ENCODE measurements at regions not wholly inside any gene's neighbourhood (a gene's known extent, or its start where the extent isn't known, plus 50 kb on each side); places are given as distances from the start of the nearest gene placed in this dataset.

DNA sequence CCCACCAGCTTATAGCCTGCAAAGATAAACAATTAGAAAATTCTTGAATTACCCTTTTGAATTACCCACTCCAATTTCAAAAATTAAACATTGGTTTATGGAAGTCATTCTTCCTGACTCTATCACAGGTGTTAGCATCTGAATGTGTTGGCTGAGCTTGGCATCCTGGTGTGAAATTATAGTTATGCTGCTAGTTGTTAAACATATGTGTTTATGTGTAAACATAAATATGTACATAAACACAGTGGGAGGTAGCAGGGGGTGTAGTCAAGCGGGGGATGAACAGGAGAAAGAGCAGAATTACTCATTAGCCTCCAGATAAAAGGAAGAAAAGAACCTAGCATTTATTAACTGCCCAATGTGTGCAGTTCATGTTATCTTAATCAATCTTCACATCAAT, 530.2 kb downstream of the MCTP2 start:
- no peak for DNase-seq (ENCODE audit: low spot score)

DNA sequence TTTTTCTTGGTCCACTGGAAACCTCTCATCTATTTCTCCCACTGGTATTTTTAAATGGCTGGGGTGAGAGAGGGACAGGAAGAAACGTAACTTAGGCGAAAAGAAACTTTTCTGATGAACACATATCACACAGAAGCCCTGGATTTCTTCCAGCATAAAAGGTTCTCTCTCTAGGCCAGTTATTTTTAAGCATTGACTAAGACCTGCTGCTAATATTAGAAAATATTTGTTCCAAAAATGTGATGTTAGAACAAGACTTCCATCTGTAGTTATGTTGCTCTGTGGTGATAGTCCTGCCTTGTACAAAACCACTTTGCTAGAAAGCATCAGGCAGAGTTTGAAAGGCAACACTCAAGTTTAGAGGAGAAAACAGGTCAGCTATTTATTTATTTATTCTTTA, 537.7 kb downstream of the MCTP2 start:
- DNase-seq (ENCODE audit: low spot score), result no peak

DNA sequence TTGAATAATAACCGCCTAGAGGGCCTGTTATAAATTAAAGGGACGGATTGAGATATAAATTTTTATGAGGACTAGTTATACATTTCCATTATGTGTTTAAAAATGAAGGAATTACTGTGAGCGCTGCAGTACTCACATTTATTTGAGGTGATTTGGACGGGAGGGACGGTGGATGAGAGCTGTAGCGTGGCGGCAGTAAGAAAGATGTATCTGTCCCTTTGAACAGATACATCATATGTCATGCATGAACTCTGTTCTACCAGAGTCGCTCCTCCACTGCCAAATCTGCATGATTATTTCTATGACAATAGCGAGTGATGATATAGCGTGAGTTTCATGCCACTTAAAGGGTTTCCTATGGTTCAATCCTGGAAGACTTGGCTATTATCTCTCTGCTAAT, 538.8 kb downstream of the MCTP2 start:
- no peak for DNase-seq (ENCODE audit: low spot score)

DNA sequence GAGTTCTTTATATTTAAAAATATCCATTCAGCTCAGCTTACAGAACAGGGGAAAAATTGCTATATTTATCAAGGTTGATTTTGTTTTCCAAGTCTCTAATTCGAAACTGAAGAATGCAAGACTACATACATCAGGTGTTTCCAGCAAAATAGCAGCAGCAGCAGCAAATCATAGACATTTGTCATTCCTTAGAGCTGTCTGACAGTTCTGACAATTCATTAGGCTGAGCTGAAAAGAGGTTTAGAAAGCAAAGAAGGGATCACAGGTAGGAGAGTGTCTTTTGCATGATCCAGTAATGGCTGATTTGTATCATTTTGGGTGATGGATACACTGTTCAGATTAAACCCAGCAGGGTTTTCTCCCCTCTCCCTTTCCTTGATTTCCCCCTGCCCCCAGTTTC, 545.7 kb downstream of the MCTP2 start:
- DNase-seq (ENCODE audit: low spot score), result no peak

DNA sequence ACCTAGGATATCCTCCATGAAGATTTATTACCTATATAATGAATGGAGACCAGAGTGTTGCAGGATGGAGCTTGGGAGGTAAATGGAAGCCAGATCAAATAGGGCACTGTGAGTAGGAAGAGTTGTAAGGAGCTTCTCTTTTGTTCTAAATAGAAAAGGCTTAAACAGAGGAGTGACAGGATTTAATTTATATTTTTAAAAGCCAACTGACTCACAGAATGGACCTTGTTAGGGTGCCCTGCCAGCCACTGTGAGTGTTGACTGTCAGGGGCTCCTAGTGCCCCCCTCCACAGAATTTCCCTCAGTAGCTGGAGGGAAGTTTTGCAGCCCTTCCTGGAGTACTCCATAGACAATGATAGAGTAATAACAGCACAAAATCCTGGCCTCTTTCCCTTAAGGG, 547.5 kb downstream of the MCTP2 start:
- no peak for DNase-seq (ENCODE audit: low spot score)

DNA sequence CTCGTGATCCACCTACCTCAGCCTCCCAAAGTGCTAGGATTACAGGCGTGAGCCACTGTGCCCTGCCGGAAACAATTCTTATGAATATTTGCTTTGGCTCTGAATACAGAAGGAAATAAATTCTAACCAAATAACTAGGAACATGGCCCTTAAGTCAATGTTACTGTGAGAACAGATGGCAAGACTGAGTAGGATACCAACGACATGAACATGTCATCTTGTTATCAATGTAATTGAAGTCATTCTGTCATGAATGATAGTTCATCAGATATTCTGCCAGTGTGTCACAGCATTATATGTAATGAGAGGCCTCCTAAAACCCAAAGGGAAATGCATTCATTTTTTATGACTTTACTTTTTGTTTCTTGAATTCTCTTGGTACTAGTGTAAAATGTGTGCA, 548.8 kb downstream of the MCTP2 start:
- no peak for DNase-seq (ENCODE audit: low spot score)

DNA sequence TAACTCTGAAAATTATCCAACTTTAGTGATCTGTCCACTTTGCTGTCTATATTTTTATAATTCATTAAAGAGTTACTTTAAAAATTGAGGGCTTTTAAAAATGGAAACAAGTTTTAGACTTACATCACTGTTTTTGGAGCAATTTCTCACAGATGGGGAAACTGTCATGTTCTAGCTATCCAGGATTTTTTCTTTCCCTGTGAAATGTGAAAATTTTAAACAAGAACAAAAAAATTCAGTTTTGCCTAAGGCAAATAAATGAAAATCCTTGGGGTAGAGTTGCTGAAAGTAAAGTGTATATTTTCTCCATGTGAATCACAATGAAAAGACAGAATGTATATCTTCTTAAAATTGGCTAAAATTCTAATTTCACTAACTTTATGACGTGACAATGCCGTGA, 553.7 kb downstream of the MCTP2 start:
- no peak for DNase-seq (ENCODE audit: low spot score)

DNA sequence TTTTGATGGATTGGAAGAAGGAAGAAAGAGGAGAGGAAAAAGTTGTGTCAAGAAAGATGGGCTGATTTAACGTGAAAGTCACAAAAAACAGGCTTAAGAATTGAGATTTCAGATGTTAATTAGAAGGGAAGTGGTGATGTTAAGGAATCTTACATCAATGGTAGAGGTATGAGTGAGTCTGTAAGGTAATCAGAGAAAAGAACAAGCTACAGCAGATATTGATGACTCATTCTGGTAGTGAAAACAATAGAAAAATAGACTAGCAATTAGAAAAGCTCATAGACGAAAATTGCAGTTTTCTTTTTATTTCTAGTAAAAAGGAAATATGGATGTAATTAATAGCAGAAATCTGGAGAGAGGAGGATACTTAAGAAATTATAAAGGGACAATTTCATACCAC, 559.6 kb downstream of the MCTP2 start:
- no peak for DNase-seq (ENCODE audit: low spot score)

DNA sequence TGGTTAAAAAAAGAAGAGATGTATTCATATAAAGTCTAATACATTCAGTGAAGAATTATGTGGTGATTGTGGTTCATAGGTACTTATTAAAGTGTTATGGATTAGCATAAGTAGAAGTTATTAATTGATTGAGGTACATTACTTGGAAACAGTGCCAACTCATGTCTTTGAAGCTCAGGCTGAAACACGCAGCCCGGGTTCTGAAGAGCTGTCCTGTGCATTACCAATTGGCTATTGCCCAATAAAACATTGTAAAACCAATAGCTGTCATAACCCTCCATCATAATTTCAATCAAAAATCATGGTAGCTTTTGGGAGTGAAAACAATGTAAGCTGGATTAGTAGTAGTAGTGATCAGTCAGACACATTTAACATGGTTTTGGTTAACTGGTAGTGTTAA, 560.1 kb downstream of the MCTP2 start:
- no peak for DNase-seq (ENCODE audit: low spot score)

DNA sequence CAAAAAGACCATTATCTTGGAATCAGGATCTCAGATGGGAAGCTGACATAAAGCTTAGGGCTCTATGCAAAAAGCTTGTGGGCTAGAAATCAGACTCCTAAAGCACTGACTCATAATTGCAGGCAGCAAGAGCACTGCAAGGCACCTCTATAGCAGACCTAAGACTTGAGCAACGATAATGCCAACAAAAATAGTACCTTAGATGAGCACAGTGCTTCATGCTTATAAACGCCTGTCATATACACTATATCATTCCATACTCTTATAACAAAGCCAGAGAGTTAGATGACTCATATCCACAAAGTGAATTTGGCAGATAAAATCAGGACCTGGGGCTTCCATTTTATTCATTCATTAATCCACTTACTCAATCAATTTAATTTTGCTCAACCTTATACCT, 560.8 kb downstream of the MCTP2 start:
- DNase-seq (ENCODE audit: low spot score), result no peak

DNA sequence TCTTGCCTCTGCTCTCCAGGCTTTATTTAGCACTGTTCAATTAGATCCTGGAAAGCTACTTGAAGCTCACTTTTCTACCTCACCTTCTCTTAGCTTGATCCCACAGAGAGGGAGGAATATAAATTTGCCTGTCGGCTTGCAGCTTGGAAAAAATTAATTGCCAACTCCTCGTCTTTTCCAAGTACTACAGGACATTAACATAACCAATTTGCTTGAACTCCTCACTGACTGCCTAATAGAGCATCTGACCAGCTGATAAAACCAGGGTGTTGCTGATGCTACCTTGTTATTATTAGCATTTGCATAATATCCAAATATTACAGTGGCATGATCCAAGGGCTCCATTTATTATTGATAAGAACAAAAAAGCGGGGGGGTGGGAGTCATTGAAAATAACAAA, 561.8 kb downstream of the MCTP2 start:
- no peak for DNase-seq (ENCODE audit: low spot score)

DNA sequence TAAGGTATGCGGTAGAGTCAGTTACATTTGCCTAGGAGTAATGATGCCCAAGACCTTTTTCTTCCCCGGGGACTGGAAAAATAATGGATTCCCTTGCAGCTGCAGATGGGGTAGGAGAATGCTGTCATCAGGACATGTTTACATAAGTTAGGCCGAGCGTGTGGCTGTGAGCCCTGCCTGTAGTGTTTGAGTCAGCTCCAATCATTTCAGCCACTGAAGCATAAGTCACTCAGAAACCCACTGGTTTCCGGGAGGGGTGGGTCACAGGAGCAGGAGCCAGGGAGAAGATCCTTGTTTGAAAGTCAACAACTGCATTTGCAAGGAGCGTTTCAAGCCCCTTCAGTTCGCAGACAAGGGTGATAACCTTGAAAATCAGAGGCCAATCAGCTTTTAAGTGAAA, 562.3 kb downstream of the MCTP2 start:
- no peak for DNase-seq (ENCODE audit: low spot score)

DNA sequence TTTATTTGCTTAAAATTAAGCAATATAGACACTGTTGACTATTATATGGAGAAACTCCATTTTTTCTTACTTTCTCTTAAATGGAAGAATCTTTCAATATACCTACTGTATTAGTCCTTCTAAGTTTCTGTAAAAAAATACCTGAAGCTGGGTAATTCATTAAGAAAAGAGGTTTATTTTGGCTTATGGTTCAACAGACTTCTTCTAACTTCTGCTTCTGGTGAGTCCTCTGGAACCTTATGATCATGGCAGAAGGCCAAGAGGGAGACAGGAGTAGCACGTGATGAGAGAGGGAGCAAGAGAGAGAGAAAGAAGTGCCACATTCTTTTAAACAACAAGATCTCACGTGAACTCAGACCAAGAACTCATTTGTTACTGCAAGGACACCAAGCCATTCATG, 573.3 kb downstream of the MCTP2 start:
- no peak for DNase-seq (ENCODE audit: low spot score)

DNA sequence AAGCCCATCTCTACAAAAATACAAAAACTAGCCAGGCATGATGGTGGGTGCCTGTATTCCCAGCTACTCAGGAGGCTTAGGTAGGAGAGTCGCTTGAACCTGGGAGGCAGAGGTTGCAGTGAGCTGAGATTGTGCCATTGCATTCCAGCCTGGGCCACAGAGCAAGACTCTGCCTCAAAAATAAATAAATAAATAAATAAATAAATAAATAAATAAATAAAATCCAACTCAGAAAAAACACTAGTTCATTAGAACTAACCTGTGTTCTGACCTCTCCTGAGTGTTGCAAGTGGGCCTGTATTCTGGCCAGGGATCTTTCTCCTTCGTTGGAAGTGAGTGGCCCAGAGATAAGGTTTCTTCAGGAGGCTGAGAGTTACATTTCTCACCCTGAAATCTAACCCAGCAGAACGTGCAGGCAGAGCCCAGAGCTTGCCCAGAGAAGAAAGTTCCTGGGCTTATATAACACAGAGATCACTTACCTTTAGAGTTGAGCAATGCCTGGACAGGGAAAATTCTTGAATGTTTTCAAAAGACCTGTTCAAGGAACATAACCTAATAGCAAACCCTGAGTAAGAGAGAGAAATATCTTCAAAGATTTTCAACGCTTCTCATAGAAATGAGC, 583.9 kb downstream of the MCTP2 start:
- DNase-seq (ENCODE audit: low spot score), result no peak

DNA sequence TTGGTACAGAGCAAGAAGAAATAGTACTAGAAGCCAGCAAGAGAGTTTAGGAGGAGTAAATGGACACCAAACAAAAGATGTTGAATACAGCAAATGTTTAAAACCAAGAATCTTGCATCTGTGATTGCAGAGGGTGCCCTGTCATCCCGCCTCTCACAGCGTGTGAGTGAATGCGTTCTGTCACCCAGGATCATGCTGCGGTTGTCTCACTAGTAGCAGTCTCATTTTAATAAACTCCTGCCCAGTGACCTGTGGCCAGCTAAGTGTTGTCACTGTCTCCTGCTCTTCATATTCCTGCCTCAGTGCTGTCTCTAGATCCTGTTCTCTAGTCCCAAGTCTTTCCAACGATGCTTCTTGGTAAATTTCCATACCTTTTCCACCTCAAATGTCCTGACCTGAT, 584.6 kb downstream of the MCTP2 start:
- no peak for DNase-seq (ENCODE audit: low spot score)

DNA sequence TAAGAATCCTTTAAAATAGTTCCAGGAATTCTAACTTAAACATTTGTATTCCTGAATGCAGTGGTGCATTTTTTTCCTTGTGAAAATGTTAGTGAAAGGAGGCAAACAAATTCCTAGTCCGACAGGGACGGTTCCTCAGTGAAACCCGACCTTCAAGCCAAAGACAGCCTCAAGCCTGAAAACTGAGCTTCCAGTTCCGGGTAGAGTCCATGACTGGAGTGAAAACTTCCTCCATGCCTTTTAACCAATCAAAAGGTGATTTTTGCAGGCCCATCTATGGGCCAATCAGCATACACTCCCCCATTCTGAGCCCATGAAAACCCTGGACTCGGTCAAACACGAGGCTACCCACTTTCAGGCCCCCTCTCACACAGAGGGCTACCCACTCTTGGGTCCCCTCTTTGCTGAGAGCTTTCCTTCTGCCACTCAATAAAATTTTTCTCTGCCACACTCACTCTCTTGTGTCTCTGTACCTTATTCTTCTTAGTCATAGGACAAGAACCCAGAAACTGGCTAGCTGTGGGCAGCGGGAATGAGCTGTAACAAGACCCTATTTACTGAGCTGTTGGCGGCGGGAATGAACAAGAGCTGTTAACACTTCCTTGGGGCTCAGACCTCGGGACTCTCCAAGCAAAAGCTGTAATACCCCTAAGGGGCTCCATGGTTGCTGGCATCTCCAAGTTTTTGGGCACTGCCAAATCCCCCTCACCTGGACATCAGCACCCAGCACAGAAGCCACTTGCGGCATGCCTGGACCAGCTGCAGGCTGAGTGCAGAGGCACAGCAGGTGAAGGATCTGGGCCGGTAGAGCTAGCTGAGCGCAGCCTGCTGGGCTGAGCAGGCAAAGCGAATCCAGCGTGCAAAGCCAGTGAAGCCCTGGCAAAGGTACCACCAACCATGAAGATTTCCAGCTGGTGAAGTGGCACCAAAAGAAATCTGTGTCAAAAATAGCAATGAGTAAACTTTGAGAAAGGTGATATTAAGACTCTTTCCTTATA, 598.8 kb downstream of the MCTP2 start:
- no peak for DNase-seq (ENCODE audit: low spot score)

DNA sequence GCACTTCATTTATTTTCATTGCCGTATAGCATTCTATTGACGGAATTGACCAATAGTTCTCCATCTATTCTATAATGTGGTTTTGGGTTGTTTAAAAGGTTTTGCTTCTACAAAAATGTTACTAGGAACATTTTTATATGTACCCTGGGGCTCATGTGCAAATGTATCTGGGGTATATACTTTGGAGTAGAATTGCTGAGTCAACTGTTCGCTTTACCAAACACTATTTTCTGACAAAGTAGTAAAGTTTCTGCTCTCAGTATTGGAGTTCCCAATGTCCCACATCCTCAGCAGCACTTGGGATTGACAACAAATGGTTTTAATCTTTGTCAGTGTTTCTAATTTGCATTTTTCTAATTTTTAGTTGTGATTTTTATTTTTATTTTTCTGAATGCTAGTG, 602.6 kb downstream of the MCTP2 start:
- no peak for DNase-seq (ENCODE audit: low spot score)

DNA sequence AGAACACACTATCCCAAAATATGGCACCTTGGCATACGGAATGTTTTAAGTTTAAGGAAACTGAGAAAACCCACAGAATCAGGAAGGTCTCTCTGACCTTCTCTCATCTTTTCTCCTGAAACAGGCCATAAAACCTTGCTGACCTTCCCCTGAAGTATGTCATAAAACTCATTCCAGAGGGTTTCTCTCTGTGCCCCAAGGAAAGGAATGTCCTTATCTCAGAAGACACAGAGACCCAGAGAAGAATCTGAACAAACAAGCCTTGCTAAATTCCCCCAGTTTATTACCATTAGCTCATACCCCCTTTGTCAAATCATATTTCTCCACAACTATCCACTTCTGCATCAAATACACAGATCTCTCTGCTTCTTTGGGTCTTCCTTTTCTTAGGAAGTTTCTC, 603.1 kb downstream of the MCTP2 start:
- no peak for DNase-seq (ENCODE audit: low spot score)

DNA sequence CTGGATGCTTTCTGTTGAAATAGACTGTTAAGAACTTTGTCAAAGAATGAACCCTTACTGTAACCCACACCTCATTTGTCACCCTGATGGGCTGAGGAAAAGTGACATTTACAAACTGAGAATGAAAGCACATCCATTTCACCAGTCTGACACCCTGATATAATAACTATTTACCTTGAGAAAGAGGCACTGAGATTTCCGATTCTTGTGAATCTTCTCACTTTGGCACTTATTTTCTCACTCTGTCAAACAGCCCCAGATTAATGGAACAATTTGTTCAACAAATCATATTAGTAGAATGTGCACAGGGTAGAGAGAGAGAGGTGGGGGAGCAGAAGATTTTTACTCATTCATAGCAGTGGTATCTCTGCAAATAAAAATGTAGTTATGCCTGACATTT, 606.9 kb downstream of the MCTP2 start:
- no peak for DNase-seq (ENCODE audit: low spot score)

DNA sequence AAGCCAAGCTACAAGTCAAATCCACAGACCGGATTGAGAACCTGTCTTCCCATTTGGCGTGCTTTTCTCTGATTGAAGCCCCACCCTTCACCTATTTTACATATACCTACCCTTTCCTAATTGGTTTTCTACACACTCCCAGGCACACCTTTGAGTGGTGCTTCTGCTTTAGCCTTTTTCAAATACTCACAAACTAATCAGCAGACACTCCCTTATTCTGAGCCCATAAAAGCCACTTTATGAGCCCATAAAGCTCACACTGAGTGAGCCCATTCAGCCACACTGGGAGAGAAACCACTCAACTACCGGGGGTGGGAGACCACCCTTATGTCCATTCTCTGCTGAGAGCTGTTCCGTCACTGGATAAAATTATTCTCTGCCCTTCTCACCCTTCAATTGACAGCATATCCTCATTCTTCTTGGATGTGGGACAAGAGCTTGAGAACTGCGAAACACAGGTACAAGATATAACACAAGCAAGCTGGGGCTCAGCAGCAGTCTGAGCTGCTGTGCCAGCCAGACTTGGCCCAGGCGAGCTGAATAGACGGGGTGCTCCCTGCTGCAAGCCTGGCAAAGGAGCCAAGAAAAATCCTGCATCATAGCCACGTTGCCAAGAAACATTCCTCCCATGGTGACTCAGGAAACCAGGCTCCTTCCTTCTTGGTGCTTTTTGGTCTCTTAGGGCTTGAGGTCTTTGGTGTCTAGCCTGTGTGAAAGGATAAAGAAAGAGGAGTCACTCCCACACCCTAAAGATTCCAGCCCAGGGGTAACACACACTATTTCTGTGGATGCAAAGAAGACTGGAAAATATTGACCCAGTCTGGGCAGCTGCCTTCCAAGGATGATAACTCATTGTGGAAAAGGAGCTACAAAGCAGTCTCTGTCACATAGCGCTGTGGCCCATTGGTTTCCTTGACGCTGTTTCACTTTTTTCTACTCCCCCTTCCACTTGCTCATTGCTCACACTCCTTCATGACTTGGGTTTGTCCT, 609.7 kb downstream of the MCTP2 start:
- DNase-seq (ENCODE audit: low spot score), result no peak

DNA sequence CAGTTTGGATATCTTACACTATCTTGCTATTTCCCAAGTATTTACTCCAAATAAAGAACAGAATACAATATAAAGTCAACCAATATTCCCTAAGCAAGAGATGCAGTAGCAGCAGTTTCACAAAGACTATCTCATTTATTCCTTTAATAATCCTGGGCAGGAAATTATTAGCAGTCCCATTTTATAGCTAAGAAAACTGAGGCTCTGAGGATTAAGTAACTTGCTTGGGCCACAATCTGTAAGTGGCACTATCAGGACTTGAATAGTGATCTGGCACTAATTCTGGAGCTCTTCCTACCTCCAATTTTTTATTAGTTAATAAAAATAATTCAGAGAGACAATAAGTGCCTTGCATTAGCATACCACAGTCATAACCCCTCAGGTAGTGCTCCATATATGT, 611.7 kb downstream of the MCTP2 start:
- DNase-seq (ENCODE audit: low spot score), result no peak

DNA sequence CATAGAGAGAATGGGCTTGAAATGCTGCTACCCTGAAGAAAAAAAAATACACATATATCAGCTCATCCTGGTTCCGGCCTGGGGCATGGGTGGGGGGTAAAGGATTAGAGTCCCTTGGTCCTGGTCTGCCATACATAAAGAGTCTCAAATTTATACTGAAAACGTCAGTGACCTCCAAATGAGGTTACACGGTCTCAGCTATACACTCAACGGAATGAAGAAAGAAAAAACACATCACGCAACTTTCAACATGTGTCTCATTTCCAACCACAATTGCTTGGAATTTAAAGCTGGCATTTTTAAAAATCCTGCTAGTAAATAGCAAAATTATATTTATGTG, 612.8 kb downstream of the MCTP2 start:
- no peak for DNase-seq (ENCODE audit: low spot score)
